Omental fat pad (tissue), 3 donors: ENCODE measurements at regions not wholly inside any gene's neighbourhood (a gene's known extent, or its start where the extent isn't known, plus 50 kb on each side); places are given as distances from the start of the nearest gene placed in this dataset.
"Not testable (repeated sequence)": the region's sequence is repeated elsewhere in the genome, so short reads cannot be mapped to it uniquely, and the experiment has no call there.

Experiments
- ATAC-seq: fragments of 150-250 bp; one replicate; pipeline ENCODE4 v1.9.1; 2016; ENCODE audit warnings: mild to moderate bottlenecking, moderate library complexity; ENCODE audit not compliant: low FRiP score
- DNase-seq: peaks from one replicate; pipeline ENCODE4 v3.0.0-alpha.2; 2019; ENCODE audit warnings: low spot score
- TF ChIP-seq, protein P1 (sequence below), 3 donors: fragments of 450-650 bp; IDR thresholded peaks; one replicate each; pipeline ENCODE4 v1.5.1; 2016 to 2017; ENCODE audit warnings: antibody characterized with exemption in 3 of 3, mild to moderate bottlenecking in 3 of 3, moderate library complexity in 2 of 3

DNA sequence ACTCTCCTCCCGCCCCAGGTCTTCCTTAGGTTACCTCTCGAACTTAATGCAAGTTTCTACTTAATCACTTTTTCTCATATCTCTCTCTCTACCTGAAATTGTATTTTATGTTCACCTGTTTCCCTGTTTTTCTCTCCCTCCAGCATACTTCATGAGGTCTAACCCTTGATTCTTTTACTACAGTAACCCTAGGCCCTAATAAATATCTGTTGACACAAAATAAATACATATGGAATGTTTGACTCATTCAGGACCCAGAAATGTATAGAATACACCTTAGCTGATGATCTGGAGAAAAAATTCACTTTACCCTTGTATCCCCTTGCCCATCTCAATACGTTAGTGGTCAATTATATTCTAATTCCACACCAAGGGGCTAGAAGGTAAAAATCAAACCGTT, 250.9 kb upstream of the PTGER4 start:
- TF ChIP-seq, protein P1, sequence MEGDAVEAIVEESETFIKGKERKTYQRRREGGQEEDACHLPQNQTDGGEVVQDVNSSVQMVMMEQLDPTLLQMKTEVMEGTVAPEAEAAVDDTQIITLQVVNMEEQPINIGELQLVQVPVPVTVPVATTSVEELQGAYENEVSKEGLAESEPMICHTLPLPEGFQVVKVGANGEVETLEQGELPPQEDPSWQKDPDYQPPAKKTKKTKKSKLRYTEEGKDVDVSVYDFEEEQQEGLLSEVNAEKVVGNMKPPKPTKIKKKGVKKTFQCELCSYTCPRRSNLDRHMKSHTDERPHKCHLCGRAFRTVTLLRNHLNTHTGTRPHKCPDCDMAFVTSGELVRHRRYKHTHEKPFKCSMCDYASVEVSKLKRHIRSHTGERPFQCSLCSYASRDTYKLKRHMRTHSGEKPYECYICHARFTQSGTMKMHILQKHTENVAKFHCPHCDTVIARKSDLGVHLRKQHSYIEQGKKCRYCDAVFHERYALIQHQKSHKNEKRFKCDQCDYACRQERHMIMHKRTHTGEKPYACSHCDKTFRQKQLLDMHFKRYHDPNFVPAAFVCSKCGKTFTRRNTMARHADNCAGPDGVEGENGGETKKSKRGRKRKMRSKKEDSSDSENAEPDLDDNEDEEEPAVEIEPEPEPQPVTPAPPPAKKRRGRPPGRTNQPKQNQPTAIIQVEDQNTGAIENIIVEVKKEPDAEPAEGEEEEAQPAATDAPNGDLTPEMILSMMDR (IDR thresholded peaks at IDR 0.05): no peak
- DNase-seq: no peak
- ATAC-seq: no peak

DNA sequence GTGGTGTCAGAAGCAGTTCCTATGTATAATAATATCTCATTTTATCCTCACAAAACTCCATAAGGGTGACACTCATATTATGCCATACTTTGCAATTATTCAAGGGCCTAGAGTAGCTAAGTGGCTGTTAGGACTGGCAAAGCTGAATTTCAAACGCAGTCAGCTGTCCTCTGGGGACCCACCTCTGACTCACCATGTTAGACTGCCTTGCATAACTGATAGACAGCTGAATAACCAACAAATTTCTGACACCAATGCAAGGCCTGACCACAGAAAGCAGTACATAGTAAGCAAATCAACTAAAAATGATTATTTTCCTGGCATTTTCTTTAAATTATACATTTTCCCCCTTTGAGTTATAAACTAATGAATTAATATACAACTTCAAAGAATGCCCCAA, 251.6 kb upstream of the PTGER4 start:
- DNase-seq: no peak
- TF ChIP-seq, protein P1 (IDR thresholded peaks at IDR 0.05): no peak
- no peak for ATAC-seq

DNA sequence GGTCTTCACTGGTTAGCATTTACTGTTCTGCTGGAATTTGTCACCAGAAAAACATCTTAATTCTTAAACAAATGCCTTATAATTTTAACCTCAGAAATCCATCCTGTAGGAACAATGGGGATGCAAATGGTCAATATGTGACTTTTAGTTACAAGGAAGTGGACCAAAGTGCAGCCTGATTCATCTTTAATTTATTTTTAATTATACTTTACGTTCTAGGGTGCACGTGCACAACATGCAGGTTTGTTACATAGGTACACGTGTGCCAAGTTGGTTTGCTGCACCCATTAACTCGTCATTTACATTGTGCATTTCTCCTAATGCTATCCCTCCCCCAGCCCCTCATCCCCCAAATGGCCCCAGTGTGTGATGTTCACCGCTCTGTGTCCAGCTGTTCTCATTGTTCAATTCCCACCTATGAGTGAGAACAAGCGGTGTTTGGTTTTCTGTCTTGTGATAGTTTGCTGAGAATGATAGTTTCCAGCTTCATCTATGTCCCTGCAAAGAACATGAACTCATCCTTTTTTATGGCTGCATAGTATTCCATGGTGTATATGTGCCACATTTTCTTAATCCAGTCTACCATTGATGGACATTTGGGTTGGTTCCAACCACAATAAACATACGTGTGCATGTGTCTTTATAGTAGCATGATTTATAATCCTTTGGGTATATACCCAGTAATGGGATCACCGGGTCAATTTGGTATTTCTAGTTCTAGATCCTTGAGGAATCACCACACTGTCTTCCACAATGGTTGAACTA, 262.5 kb upstream of the PTGER4 start:
- DNase-seq, ATAC-seq: not testable (repeated sequence)

DNA sequence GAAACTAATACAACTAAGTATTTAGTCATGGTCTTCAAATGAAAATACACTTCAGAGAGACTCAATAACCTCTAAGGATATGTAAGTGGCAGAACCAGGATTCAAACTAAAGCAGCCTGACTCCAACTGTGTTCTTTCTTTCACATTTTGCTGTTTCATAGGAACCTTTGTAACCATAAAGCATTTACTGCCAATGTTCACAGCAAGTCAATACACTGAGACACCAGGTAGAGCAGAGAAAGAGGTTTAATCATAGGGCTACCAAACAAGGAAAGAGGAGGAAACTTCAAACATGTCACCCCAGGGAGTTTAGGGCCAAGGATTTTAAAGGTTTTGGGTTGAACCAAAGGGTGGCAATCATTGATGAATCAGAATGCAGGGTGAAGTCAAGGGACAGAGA, 263.1 kb upstream of the PTGER4 start:
- TF ChIP-seq, protein P1 (IDR thresholded peaks at IDR 0.05): no peak
- no peak for ATAC-seq

DNA sequence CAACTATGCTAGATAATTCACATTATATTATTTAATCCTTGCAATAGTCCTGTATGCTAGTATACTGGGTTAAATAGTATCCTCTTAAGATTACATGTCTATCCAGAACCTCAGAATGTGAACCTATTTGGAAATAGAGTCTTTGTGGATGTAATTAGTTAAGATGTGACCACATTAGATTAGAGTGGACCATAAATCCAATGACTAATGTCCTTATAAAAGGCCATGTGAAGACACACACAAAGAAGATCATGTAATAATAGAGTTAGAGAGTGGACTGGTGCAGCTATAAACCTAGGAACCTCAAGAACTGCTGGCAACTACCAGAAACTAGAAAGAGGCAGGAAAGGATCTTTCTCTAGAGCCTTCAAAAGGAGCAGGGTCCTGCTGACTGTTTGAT, 263.6 kb upstream of the PTGER4 start:
- TF ChIP-seq, protein P1 (IDR thresholded peaks at IDR 0.05): no peak
- DNase-seq: no peak
- ATAC-seq: no peak

More for the DNA sequence above, 263.1 kb upstream of the PTGER4 start:
- DNase-seq: no peak

DNA sequence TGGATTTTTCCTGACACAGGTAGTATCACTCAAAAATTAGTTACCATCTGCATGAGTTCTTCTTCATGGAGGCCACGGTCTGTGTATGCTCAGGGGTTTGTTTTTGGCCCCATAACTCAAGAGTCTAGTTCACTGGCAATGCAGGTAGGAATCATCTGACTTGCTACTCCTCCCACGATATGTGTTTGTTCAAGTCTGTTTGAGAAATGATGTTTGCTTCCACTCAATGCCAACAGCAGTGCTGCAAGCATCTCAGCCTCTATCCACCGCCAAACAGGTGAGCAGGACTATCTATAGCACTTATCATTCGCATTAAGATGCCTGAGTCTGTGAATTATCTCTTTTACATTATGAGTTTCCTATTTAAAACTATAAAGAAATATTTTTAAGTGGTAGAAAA, 264.8 kb upstream of the PTGER4 start:
- ATAC-seq (no peak), DNase-seq (no peak)
- TF ChIP-seq, protein P1 (IDR thresholded peaks at IDR 0.05): no peak

DNA sequence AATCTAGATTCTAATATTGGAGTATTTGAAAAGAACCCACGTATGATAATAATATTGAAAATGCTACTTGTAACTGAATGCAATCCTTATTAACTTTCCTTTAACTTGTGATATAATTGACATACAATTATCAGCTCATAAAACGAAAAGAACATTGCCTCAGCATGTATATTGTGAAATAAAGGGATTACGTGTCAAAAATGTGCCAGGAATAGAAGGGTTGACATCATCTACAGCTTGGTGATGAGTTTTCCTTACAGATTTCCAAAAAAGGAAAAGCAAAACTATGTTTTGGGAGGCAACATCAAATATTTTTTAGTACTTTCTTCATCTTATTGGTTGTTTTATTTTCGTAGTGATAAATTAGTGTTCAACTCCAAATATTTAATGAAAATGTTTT, 266.0 kb upstream of the PTGER4 start:
- no peak for DNase-seq
- no peak for ATAC-seq
- TF ChIP-seq, protein P1 (IDR thresholded peaks at IDR 0.05): no peak
